ENCODE measurements at regions not wholly inside any gene's neighbourhood (a gene's known extent, or its start where the extent isn't known, plus 50 kb on each side); places are given as distances from the start of the nearest gene placed in this dataset.

DNA sequence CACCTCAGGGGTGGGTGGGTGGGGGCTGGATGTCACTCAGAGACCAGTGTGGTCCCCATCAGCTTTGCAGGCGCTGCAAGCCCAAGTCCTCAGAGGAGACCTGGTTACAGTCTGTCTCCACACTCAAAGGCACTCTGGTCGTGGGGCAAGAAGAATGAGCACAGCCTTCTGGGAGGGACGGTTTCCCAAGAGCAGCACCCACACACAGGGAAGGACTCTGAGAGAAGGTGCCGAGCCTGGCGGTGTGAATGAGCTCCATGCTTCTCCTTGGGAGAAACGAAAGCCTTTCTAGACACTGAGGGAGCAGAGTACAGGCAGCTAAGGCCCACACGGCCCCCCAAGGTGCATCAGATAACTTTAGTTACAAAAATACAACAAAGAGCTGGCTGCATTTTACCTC is 473.6 kb downstream of the FOXO1 start:
- DNase-seq (ENCODE audit: low read depth): no peak
- no peak overlapping the region for H3K4me3 ChIP-seq (ENCODE audit: low read depth, low read length)
- TF ChIP-seq, protein P1, sequence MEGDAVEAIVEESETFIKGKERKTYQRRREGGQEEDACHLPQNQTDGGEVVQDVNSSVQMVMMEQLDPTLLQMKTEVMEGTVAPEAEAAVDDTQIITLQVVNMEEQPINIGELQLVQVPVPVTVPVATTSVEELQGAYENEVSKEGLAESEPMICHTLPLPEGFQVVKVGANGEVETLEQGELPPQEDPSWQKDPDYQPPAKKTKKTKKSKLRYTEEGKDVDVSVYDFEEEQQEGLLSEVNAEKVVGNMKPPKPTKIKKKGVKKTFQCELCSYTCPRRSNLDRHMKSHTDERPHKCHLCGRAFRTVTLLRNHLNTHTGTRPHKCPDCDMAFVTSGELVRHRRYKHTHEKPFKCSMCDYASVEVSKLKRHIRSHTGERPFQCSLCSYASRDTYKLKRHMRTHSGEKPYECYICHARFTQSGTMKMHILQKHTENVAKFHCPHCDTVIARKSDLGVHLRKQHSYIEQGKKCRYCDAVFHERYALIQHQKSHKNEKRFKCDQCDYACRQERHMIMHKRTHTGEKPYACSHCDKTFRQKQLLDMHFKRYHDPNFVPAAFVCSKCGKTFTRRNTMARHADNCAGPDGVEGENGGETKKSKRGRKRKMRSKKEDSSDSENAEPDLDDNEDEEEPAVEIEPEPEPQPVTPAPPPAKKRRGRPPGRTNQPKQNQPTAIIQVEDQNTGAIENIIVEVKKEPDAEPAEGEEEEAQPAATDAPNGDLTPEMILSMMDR (IDR thresholded peaks at IDR 0.05; ENCODE audit: insufficient read depth, low read depth, low read length, missing control alignments): no peak

DNA sequence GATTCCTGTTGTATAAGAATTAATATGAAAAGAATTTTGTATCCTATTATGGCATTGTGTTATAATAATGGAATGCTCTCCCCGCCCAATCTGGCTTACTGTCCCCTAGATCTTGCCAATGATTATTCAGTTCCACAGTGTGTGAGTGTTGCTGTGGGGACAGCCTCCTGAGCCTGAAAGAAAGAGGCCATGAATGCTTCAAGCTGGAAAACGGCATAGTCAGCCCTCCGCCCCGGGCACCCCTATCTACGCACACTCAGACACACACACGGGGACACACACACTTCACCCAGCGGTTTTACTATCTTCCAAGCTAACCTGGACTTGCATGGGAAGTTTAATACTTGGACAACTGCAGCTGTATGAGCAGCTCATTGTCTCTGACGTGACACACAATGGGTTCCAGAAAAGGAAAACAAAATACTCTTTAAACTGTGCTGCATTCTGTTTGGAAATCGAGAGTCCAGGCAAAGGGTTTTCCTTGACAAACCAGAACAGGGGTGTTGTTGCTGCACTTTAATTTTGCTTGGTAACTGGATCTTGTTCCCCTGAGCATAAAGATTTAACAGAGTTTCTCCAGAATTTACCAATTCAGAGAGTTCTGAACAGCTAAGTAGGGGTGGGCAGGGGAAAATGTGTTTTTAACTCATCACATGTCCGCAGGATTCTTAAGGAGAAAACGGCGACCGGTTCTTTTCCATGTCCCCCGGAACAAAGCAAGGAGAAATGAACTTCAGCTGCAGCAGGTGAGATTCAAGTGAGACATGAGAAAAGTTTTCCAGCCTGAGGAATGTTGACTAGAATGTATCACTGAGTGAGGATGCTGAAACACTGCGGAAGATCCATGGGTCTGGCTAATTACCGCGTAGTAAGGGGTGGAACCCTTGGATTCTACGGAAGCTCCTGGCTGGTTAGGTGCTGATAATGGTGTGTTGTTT is 472.9 kb downstream of the FOXO1 start:
- no peak overlapping the region for H3K4me3 ChIP-seq (ENCODE audit: low read depth, low read length)

DNA sequence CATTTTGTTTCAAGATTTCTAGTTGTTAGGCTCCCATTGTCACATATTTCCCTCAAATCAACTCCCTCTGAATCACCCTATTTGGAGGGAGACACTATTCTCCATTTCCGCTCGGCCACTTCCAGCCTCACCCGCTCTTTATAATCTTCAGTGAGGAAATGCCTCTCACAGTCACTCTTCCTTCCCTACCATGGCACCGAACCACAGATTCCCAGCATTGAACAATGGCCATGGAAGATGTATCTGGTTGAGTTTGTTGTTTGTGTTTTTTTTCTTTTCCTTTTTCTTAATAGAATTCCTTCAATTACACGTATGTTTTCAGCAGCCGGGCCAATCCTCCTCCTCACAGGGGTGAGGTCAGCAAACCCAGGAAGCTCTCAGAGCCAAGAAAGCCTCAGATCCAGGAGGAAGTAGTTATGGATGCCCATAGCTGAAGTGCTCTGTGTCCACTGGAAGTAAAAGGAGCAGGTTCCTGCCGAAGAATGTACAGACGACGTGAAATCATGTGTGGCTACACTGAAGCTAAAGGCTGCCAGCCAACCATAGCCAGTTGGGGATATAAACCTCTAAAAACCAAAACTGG is 472.1 kb downstream of the FOXO1 start:
- no peak for DNase-seq (ENCODE audit: low read depth)
- no peak overlapping the region for H3K4me3 ChIP-seq (ENCODE audit: low read depth, low read length)
- TF ChIP-seq, protein P1 (IDR thresholded peaks at IDR 0.05; ENCODE audit: insufficient read depth, low read depth, low read length, missing control alignments): no peak

More for the DNA sequence above, 472.9 kb downstream of the FOXO1 start:
- TF ChIP-seq, protein P1 (IDR thresholded peaks at IDR 0.05; ENCODE audit: insufficient read depth, low read depth, low read length, missing control alignments): no peak
- no peak for DNase-seq (ENCODE audit: low read depth)

GRCh38 chr13:40197049-40197448 is 469.4 kb downstream of the FOXO1 start:
- TF ChIP-seq, protein P1 (IDR thresholded peaks at IDR 0.05; ENCODE audit: insufficient read depth, low read depth, low read length, missing control alignments): no peak
- DNase-seq (ENCODE audit: low read depth): no peak
- H3K4me3 ChIP-seq (ENCODE audit: low read depth, low read length): no peak overlapping the region

GRCh38 chr13:40197936-40198595 is 468.4 kb downstream of the FOXO1 start:
- H3K4me3 ChIP-seq (ENCODE audit: low read depth, low read length): no peak overlapping the region
- DNase-seq (ENCODE audit: low read depth): no peak
- TF ChIP-seq, protein P1 (IDR thresholded peaks at IDR 0.05; ENCODE audit: insufficient read depth, low read depth, low read length, missing control alignments): no peak

GRCh38 chr13:40200273-40200978 is 466.0 kb downstream of the FOXO1 start:
- DNase-seq (ENCODE audit: low read depth): no peak
- TF ChIP-seq, protein P1 (IDR thresholded peaks at IDR 0.05; ENCODE audit: insufficient read depth, low read depth, low read length, missing control alignments): no peak
- H3K4me3 ChIP-seq (ENCODE audit: low read depth, low read length): no peak overlapping the region
